Upper lobe of left lung (tissue), 6 donors: ENCODE measurements at regions not wholly inside any gene's neighbourhood (a gene's known extent, or its start where the extent isn't known, plus 50 kb on each side); places are given as distances from the start of the nearest gene placed in this dataset.

Experiments used
- ATAC-seq, 2 donors: fragments of 200-7000 bp; cut with Tn5 transposase; one replicate each; pipeline ENCODE4 v1.9.1; 2022; ENCODE audit warnings: mild to moderate bottlenecking in 2 of 2, moderate library complexity in 2 of 2; ENCODE audit not compliant: low FRiP score in 2 of 2
- DNase-seq, 2 donors: peaks; one replicate each; pipeline ENCODE4 v3.0.0-alpha.2; 2019 to 2020
- H3K27ac ChIP-seq, 4 donors: fragments of 200-600 bp; sonication (generic); one replicate each; pipeline ENCODE4 v1.5.1; 2016 to 2019
- H3K27me3 ChIP-seq, 4 donors: fragments of 200-600 bp; sonication (generic); one replicate each; pipeline ENCODE4 v1.5.1; 2017 to 2019
- H3K36me3 ChIP-seq, 4 donors: fragments of 200-600 bp; sonication (generic); one replicate each; pipeline ENCODE4 v1.5.1; 2016 to 2019
- H3K4me1 ChIP-seq, 4 donors: fragments of 200-600 bp; sonication (generic); one replicate each; pipeline ENCODE4 v1.5.1; 2018 to 2019
- H3K4me3 ChIP-seq, 4 donors: fragments of 200-600 bp; sonication (generic); one replicate each; pipeline ENCODE4 v1.5.1; 2017 to 2019; ENCODE audit warnings: mild to moderate bottlenecking in 2 of 4, moderate library complexity in 1 of 4
- H3K9me3 ChIP-seq, 4 donors: fragments of 200-600 bp; sonication (generic); one replicate each; pipeline ENCODE4 v1.5.1; 2018 to 2019
- EP300 ChIP-seq, 4 donors: sonication (generic); formaldehyde crosslinking; IDR thresholded peaks; one replicate each; pipeline ENCODE4 v1.5.1; 2017; ENCODE audit warnings: antibody characterized with exemption in 4 of 4, control low read depth in 2 of 4
- POLR2A ChIP-seq, 4 donors: fragments of 450-650 bp; IDR thresholded peaks; one replicate each; pipeline ENCODE4 v1.5.1; 2016 to 2017; ENCODE audit warnings: antibody characterized with exemption in 4 of 4, mild to moderate bottlenecking in 2 of 4
- POLR2AphosphoS5 ChIP-seq, 2 donors: sonication (generic); formaldehyde crosslinking; IDR thresholded peaks; one replicate each; pipeline ENCODE4 v1.5.1; 2017; ENCODE audit warnings: antibody characterized with exemption in 2 of 2
- WGBS, 2 donors: methylation state at CpG; one replicate each; pipeline ENCODE4 v1.1.5; 2017 to 2018; 5-methylcytosine and 5-hydroxymethylcytosine counted together
- TF ChIP-seq, protein P1 (sequence below), 6 experiments: fragments of 450-650 bp in 4 of 6; fragments of 200-600 bp in 2 of 6; sonication (generic) in 2 of 6; IDR thresholded peaks; one replicate each; pipeline ENCODE4 v1.5.1; 2016 to 2019; ENCODE audit warnings: antibody characterized with exemption in 6 of 6
- donor health status: DM: no; HTN: no; CAD: no; lungs with moderate emphysema.
- donor health status: DM: no; HTN: yes; CAD: no; lungs with severe emphysema.

DNA sequence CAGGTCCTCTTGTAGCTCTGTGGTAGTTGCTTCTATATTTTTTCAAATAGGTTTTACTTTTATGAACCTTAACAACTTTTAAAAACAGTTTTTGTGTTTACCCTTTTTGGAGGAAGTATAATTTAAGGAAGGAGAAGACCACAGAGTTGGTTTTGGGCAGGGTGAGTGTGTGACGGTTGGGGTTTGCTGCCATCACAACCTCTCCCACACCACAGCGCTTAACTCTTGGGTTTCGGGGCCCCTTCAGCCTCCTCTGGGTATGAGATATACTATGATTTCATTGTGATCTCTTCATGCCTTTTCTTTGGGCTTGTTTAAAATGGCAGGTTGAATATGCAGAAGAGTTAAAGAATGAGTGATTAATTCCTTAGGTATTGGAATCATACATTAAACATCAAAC, 228.7 kb upstream of the CRY1 start:
- DNase-seq (no peak), ATAC-seq (no peak)
- TF ChIP-seq POLR2AphosphoS5 (IDR thresholded peaks at IDR 0.05) (no peak), EP300 (IDR thresholded peaks at IDR 0.05) (no peak)
- H3K27ac ChIP-seq: no peak overlapping the region
- H3K27me3 ChIP-seq: peaks cover 0 to 19% (median 8%) of the 10 kb centered on the region in 4 donors
- no peaks in the 10 kb centered on the region for H3K9me3 ChIP-seq
- H3K4me1 ChIP-seq: peaks cover 34 to 42% (median 36%) of the 10 kb centered on the region in 4 donors
- WGBS, 2 donors: 56 to 66% methylated on average over 3 of the region's 3 CpGs
- H3K4me3 ChIP-seq: no peak overlapping the region
- H3K36me3 ChIP-seq: no peaks in the 10 kb centered on the region

DNA sequence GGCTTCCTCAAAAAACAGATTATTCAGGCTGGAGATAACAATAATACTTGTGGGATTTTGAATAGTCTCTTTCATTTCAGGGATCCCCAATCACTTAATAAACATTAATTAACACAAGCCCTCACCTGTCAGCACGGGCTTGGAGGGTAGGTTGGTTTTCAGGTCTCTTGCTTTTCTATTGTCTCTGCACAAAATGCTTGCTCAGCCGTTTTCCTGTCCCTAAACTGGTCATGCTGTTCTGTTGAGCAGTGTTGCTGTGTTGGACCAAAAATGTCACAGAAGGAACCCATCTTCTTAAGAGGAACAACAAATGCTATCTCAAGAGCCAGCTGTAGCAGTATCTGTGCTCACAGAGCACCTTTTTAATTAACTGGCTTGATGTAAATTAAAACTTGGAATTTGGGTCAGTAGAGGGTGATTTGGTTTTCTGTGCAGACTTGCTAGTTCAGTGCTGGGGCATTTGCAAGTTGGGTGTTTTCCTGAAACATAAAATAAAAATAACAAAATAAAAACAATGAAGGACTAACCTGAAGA, 231.8 kb upstream of the CRY1 start:
- H3K4me1 ChIP-seq: peaks cover 11 to 16% (median 12%) of the 10 kb centered on the region in 4 donors
- 42 to 52% methylated on average over 2 of the region's 2 CpGs for WGBS, 2 donors
- no peak overlapping the region for H3K27ac ChIP-seq
- no peak for DNase-seq
- ATAC-seq: no peak
- no peaks in the 10 kb centered on the region for H3K36me3 ChIP-seq
- H3K4me3 ChIP-seq: no peak overlapping the region
- H3K9me3 ChIP-seq: no peaks in the 10 kb centered on the region
- H3K27me3 ChIP-seq: peaks cover 0 to 8% (median 2%) of the 10 kb centered on the region in 4 donors
- TF ChIP-seq EP300 (IDR thresholded peaks at IDR 0.05) (no peak), POLR2A (IDR thresholded peaks at IDR 0.05) (no peak), POLR2AphosphoS5 (IDR thresholded peaks at IDR 0.05) (no peak)
- TF ChIP-seq, protein P1, sequence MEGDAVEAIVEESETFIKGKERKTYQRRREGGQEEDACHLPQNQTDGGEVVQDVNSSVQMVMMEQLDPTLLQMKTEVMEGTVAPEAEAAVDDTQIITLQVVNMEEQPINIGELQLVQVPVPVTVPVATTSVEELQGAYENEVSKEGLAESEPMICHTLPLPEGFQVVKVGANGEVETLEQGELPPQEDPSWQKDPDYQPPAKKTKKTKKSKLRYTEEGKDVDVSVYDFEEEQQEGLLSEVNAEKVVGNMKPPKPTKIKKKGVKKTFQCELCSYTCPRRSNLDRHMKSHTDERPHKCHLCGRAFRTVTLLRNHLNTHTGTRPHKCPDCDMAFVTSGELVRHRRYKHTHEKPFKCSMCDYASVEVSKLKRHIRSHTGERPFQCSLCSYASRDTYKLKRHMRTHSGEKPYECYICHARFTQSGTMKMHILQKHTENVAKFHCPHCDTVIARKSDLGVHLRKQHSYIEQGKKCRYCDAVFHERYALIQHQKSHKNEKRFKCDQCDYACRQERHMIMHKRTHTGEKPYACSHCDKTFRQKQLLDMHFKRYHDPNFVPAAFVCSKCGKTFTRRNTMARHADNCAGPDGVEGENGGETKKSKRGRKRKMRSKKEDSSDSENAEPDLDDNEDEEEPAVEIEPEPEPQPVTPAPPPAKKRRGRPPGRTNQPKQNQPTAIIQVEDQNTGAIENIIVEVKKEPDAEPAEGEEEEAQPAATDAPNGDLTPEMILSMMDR (IDR thresholded peaks at IDR 0.05): no peak

DNA sequence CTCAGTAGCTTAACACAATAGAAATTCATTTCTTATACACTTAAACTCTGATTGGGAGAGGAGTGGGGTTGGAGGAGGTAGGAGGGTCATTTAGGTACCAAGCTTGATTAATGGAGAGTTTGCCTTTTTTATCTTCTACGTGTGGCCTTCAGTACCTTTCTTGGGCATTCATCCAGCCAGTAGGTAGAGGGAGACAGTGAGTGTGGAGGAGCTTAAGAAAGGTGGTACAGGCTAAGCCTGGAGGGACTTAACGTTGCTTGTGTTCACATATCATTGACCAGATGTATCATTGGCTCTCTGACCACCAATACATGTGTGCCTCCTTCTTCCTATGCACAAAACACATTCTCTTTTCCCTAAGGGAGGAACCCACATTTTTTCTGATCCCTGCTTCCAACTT, 232.9 kb upstream of the CRY1 start:
- peaks cover under 1 to 5% (median 2%) of the 10 kb centered on the region in 4 donors for H3K4me1 ChIP-seq
- no peak overlapping the region for H3K27ac ChIP-seq
- no peaks in the 10 kb centered on the region for H3K9me3 ChIP-seq
- TF ChIP-seq POLR2AphosphoS5 (IDR thresholded peaks at IDR 0.05): no peak
- TF ChIP-seq POLR2A (IDR thresholded peaks at IDR 0.05): no peak
- TF ChIP-seq, protein P1 (IDR thresholded peaks at IDR 0.05): no peak
- TF ChIP-seq EP300 (IDR thresholded peaks at IDR 0.05): no peak
- ATAC-seq: no peak
- no peaks in the 10 kb centered on the region for H3K27me3 ChIP-seq
- H3K36me3 ChIP-seq: no peaks in the 10 kb centered on the region
- no peak for DNase-seq
- 38 to 45% methylated on average over 2 of the region's 2 CpGs for WGBS, 2 donors
- no peak overlapping the region for H3K4me3 ChIP-seq

DNA sequence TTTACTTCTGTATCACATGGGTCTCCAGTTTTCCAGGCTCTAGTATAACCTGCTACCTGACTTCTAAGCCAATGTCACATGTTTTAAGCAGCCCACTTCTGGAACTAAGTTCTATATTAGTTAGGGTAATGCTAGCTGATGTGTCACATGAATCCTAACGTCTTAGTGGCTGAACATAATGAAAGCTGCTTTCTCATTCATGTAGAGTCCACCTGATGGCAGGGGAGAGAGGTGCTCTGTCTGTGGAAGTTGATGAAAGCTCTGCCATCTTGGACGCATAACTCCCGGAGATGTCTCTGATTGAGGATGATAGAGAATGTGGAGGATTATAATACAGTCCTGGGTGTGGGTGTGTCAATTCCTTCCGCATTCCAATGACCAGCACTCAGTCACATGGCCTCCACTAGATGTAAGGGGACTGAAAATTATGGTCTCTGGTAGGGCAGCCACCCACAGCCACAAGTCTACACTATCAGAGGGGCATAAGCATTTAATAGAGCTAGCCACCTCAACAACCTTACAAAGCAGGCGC, 234.4 kb upstream of the CRY1 start:
- H3K4me3 ChIP-seq: no peak overlapping the region
- DNase-seq: no peak
- no peaks in the 10 kb centered on the region for H3K4me1 ChIP-seq
- no peak for TF ChIP-seq POLR2A (IDR thresholded peaks at IDR 0.05)
- TF ChIP-seq EP300 (IDR thresholded peaks at IDR 0.05): no peak
- TF ChIP-seq, protein P1 (IDR thresholded peaks at IDR 0.05): no peak
- TF ChIP-seq POLR2AphosphoS5 (IDR thresholded peaks at IDR 0.05): no peak
- no peaks in the 10 kb centered on the region for H3K27me3 ChIP-seq
- no peak for ATAC-seq
- 56 to 66% methylated on average over 5 of the region's 5 CpGs for WGBS, 2 donors
- H3K36me3 ChIP-seq: no peaks in the 10 kb centered on the region
- H3K27ac ChIP-seq: no peak overlapping the region
- no peaks in the 10 kb centered on the region for H3K9me3 ChIP-seq

DNA sequence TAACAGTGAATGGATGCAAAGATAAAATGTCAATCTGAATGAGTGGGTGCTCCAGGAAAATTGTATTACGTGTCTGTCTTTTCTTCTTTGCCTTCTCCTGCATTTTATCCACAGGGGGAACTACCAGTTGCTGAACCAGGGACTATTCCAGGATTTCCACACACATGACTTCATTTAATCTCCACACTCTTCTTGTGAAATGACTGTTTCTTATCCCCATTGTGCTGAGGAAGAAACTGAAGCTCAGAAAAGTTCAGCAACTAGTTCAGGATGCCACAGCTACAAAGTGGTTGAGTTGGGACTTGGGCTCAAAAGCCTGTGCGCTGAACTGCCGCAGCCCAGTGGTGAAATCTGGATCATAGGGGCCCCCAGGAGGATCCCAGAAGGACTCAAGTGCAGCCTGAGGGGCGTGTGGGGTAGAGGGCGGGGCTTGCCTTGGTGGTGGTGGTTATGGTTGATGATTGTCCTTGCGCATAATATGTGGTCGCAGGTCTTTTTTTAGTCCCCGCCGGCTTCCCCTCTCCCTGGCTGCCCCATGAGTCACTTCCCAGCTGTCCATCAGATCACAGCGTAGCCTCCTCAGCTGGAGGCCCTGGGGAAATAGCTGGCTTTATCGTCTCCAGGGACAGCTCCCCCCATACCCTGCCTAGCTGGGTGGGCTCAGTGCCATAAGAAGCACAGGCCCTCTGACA, 235.2 kb upstream of the CRY1 start:
- no peaks in the 10 kb centered on the region for H3K9me3 ChIP-seq
- no peaks in the 10 kb centered on the region for H3K36me3 ChIP-seq
- WGBS, 2 donors: 39 to 50% methylated on average over 9 to 11 of the region's 11 CpGs
- H3K27ac ChIP-seq: no peak overlapping the region
- H3K27me3 ChIP-seq: no peaks in the 10 kb centered on the region
- ATAC-seq (peak in 1 of 2 donors; percentile 50), DNase-seq (peak in 1 of 2 donors; percentile 25)
- H3K4me3 ChIP-seq: no peak overlapping the region
- no peaks in the 10 kb centered on the region for H3K4me1 ChIP-seq
- TF ChIP-seq POLR2AphosphoS5 (IDR thresholded peaks at IDR 0.05) (no peak), EP300 (IDR thresholded peaks at IDR 0.05) (no peak), POLR2A (IDR thresholded peaks at IDR 0.05) (no peak)
- TF ChIP-seq, protein P1 (IDR thresholded peaks at IDR 0.05): no peak
